Activated naive CD8-positive, alpha-beta T cell treated with anti-CD3 and anti-CD28 coated beads, Interleukin-2, amount 50 U/mL, for 24 hours (primary cell): ENCODE measurements at regions not wholly inside any gene's neighbourhood (a gene's known extent, or its start where the extent isn't known, plus 50 kb on each side); places are given as distances from the start of the nearest gene placed in this dataset.
"Not testable (repeated sequence)": the region's sequence is repeated elsewhere in the genome, so short reads cannot be mapped to it uniquely, and the experiment has no call there.

Experiments used
- ATAC-seq: fragments of 150-1000 bp; cut with Tn5 transposase; one replicate; pipeline ENCODE4 v1.10.0; 2021
- DNase-seq: peaks from one replicate; pipeline ENCODE4 v3.0.0; 2021
- H3K27ac Mint-ChIP-seq: one replicate; pipeline ENCODE4 v1.8.0; 2021; ENCODE audit warnings: mild to moderate bottlenecking, mixed read lengths
- H3K27me3 Mint-ChIP-seq: one replicate; pipeline ENCODE4 v1.8.0; 2021; ENCODE audit warnings: mixed read lengths
- H3K36me3 Mint-ChIP-seq: one replicate; pipeline ENCODE4 v1.8.0; 2021; ENCODE audit warnings: low read depth, mixed read lengths
- H3K4me1 Mint-ChIP-seq: one replicate; pipeline ENCODE4 v1.8.0; 2021; ENCODE audit warnings: mixed read lengths
- H3K4me3 Mint-ChIP-seq: one replicate; pipeline ENCODE4 v1.8.0; 2021; ENCODE audit warnings: mild to moderate bottlenecking, moderate library complexity, mixed read lengths
- H3K9me3 Mint-ChIP-seq: one replicate; pipeline ENCODE4 v1.8.0; 2021; ENCODE audit warnings: mixed read lengths

GRCh38 chr16:65702707-65703402 is 581.0 kb upstream of the CDH11 start:
- no peak overlapping the region for H3K27ac Mint-ChIP-seq
- DNase-seq (no peak), ATAC-seq (no peak)
- no peaks in the 10 kb centered on the region for H3K9me3 Mint-ChIP-seq
- no peaks in the 10 kb centered on the region for H3K36me3 Mint-ChIP-seq
- no peaks in the 10 kb centered on the region for H3K4me1 Mint-ChIP-seq
- H3K27me3 Mint-ChIP-seq = no peaks in the 10 kb centered on the region
- no peak overlapping the region for H3K4me3 Mint-ChIP-seq

- no peak for DNase-seq
- Mint-ChIP-seq H3K4me1 (no peaks in the 10 kb centered on the region), H3K4me3 (no peak overlapping the region), H3K27me3 (no peaks in the 10 kb centered on the region), H3K27ac (no peak overlapping the region), H3K36me3 (no peaks in the 10 kb centered on the region), H3K9me3 (peaks cover 7% of the 10 kb centered on the region)
- no peak for ATAC-seq
Measured at GRCh38 chr16:65700596-65700995, 578.7 kb upstream of the CDH11 start.

GRCh38 chr16:65698791-65699321 is 577.0 kb upstream of the CDH11 start:
- Mint-ChIP-seq H3K4me1 (no peaks in the 10 kb centered on the region), H3K27me3 (no peaks in the 10 kb centered on the region), H3K9me3 (peaks cover 7% of the 10 kb centered on the region), H3K27ac (no peak overlapping the region), H3K4me3 (no peak overlapping the region), H3K36me3 (no peaks in the 10 kb centered on the region)
- ATAC-seq (no peak), DNase-seq (no peak)

- Mint-ChIP-seq H3K4me3 (no peak overlapping the region), H3K36me3 (no peaks in the 10 kb centered on the region), H3K9me3 (peaks cover 7% of the 10 kb centered on the region), H3K4me1 (no peaks in the 10 kb centered on the region), H3K27me3 (no peaks in the 10 kb centered on the region), H3K27ac (no peak overlapping the region)
- DNase-seq = no peak
- no peak for ATAC-seq
Measured at GRCh38 chr16:65697521-65697920, 575.7 kb upstream of the CDH11 start.

DNA sequence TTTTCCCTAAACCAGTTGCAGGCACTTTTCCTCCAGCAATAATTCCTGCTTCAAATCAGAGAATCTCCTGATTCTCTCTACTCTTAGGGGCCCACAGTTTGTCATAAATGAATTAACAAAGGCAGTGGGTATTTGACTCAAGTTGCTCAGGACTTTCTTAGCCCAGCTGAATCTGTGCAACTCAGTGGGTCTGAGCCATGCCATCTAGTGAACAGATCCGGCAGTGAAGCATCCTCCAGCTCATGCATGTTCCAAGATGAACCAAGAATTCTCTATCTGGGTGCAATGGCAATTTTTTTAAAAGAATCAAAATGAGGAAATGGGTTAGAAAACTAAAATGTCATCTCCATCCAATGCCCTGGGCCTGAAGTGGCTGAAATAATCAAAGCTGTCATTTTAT is 575.2 kb upstream of the CDH11 start:
- ATAC-seq = no peak
- Mint-ChIP-seq H3K36me3 (no peaks in the 10 kb centered on the region), H3K4me3 (no peak overlapping the region), H3K4me1 (no peaks in the 10 kb centered on the region), H3K9me3 (peaks cover 7% of the 10 kb centered on the region), H3K27ac (no peak overlapping the region), H3K27me3 (no peaks in the 10 kb centered on the region)
- no peak for DNase-seq

GRCh38 chr16:65691846-65692245 is 570.0 kb upstream of the CDH11 start:
- H3K36me3 Mint-ChIP-seq, H3K27me3 Mint-ChIP-seq, H3K4me3 Mint-ChIP-seq, H3K4me1 Mint-ChIP-seq, H3K27ac Mint-ChIP-seq, DNase-seq, ATAC-seq: not testable (repeated sequence)
- H3K9me3 Mint-ChIP-seq = peaks cover 16% of the 10 kb centered on the region

DNA sequence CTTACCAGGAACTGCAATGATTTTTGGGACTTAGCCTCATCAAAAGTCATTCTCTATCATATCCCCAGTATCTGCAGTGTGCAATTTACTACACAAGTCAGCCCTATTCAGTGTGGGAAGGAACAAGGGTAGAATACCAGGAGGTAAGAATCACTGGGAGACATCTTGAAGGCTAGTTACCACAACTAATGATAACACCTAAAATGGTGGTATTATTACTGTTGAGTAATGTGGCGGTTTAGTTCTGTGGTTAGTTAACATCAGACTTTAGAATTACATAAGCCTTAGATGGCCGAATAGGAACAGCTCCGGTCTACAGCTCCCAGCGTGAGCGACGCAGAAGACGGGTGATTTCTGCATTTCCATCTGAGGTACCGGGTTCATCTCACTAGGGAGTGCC is 567.9 kb upstream of the CDH11 start:
- no peaks in the 10 kb centered on the region for H3K36me3 Mint-ChIP-seq
- H3K9me3 Mint-ChIP-seq = peaks cover 9% of the 10 kb centered on the region
- no peaks in the 10 kb centered on the region for H3K4me1 Mint-ChIP-seq
- ATAC-seq (no peak), DNase-seq (no peak)
- no peak overlapping the region for H3K4me3 Mint-ChIP-seq
- no peak overlapping the region for H3K27ac Mint-ChIP-seq
- H3K27me3 Mint-ChIP-seq = no peaks in the 10 kb centered on the region

- Mint-ChIP-seq H3K9me3 (peaks cover 15% of the 10 kb centered on the region), H3K27ac (no peak overlapping the region), H3K4me1 (no peaks in the 10 kb centered on the region), H3K4me3 (no peak overlapping the region), H3K27me3 (no peaks in the 10 kb centered on the region), H3K36me3 (no peaks in the 10 kb centered on the region)
- DNase-seq (no peak), ATAC-seq (no peak)
Measured at GRCh38 chr16:65688301-65688700, 566.4 kb upstream of the CDH11 start.

GRCh38 chr16:65684230-65684629 is 562.4 kb upstream of the CDH11 start:
- DNase-seq (no peak), ATAC-seq (no peak)
- no peak overlapping the region for H3K27ac Mint-ChIP-seq
- no peak overlapping the region for H3K4me3 Mint-ChIP-seq
- H3K36me3 Mint-ChIP-seq = no peaks in the 10 kb centered on the region
- no peaks in the 10 kb centered on the region for H3K4me1 Mint-ChIP-seq
- H3K27me3 Mint-ChIP-seq = no peaks in the 10 kb centered on the region
- peaks cover 30% of the 10 kb centered on the region for H3K9me3 Mint-ChIP-seq

DNA sequence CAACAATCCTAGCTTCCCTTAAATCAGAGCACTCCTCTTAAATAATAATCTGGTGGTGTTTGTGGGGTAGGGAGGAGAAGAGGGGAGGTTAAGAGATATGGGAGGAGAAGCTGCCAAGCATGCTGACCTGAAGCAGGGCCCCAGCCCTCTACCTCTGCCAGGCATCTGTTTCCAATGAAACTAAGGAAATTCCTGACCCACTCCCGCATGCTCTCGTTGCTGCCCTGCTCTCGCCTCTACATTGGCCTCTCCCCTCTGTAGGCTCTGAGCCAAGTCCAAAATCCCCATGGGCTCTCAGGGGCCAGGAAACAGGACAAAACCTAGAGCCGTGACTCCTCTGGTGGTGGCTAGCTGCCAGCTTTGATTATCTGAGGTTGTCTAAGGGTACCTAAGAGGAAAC is 559.5 kb upstream of the CDH11 start:
- Mint-ChIP-seq H3K9me3 (peaks cover 21% of the 10 kb centered on the region), H3K27ac (no peak overlapping the region)

DNA sequence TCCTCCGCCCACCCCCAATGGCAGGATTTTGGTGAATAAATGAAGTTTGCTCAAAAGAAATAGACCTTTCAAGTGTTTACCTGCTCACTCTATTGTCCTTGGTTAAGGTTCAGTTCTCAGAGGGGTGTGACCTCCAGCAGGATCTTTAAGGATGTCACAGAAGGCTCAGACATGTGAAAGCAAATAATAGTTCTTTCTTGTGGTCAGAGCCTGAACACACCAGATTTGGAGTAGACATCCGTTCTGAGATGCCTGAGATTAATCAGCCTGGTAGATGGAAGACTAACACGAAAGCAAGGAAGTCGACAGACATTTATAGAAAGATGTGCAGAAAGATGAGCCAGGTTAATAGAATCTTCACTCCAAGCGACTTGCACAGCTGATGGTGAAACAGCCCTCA is 557.9 kb upstream of the CDH11 start:
- no peak overlapping the region for H3K4me3 Mint-ChIP-seq
- ATAC-seq = no peak
- no peaks in the 10 kb centered on the region for H3K36me3 Mint-ChIP-seq
- DNase-seq = no peak
- peaks cover 21% of the 10 kb centered on the region for H3K9me3 Mint-ChIP-seq
- no peaks in the 10 kb centered on the region for H3K4me1 Mint-ChIP-seq
- no peaks in the 10 kb centered on the region for H3K27me3 Mint-ChIP-seq
- H3K27ac Mint-ChIP-seq = no peak overlapping the region

More for the DNA sequence above, 559.5 kb upstream of the CDH11 start:
- Mint-ChIP-seq H3K36me3 (no peaks in the 10 kb centered on the region), H3K4me1 (no peaks in the 10 kb centered on the region), H3K27me3 (no peaks in the 10 kb centered on the region), H3K4me3 (no peak overlapping the region)
- no peak for ATAC-seq
- DNase-seq = no peak

- ATAC-seq = no peak
- no peak overlapping the region for H3K27ac Mint-ChIP-seq
- DNase-seq = no peak
- H3K9me3 Mint-ChIP-seq = peaks cover 8% of the 10 kb centered on the region
- no peaks in the 10 kb centered on the region for H3K36me3 Mint-ChIP-seq
- no peaks in the 10 kb centered on the region for H3K27me3 Mint-ChIP-seq
- H3K4me3 Mint-ChIP-seq = no peak overlapping the region
- no peaks in the 10 kb centered on the region for H3K4me1 Mint-ChIP-seq
Measured at GRCh38 chr16:65675161-65675560, 553.3 kb upstream of the CDH11 start.

DNA sequence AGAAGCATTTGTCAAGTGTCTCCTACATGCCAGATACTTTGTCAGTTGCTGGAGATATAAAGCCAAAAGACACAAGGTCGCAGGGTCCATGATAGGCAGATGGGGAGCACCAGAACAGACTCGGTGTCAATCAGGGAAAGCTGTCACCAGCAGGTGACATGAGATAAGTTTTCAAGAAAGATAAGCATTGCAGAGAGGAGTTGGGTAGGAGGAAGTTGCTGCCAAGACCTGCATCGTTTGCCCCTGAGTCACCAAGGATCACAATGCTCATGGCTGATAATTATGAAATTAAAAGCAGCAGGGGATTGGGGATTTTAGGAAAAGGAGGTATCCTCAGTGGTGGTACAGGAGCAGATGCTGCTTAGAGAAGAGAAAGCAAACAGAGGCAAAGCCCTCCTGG is 551.1 kb upstream of the CDH11 start:
- Mint-ChIP-seq H3K9me3 (no peaks in the 10 kb centered on the region), H3K36me3 (no peaks in the 10 kb centered on the region), H3K4me1 (no peaks in the 10 kb centered on the region), H3K27ac (no peak overlapping the region), H3K27me3 (no peaks in the 10 kb centered on the region), H3K4me3 (no peak overlapping the region)
- no peak for DNase-seq
- no peak for ATAC-seq

GRCh38 chr16:65671071-65671470 is 549.2 kb upstream of the CDH11 start:
- Mint-ChIP-seq H3K27ac (no peak overlapping the region), H3K4me3 (no peak overlapping the region), H3K27me3 (no peaks in the 10 kb centered on the region), H3K4me1 (no peaks in the 10 kb centered on the region), H3K36me3 (no peaks in the 10 kb centered on the region), H3K9me3 (no peaks in the 10 kb centered on the region)
- DNase-seq (no peak), ATAC-seq (no peak)

- Mint-ChIP-seq H3K36me3 (no peaks in the 10 kb centered on the region), H3K9me3 (peaks cover 5% of the 10 kb centered on the region), H3K4me1 (no peaks in the 10 kb centered on the region), H3K27ac (no peak overlapping the region), H3K27me3 (no peaks in the 10 kb centered on the region), H3K4me3 (no peak overlapping the region)
- ATAC-seq (no peak), DNase-seq (no peak)
Measured at GRCh38 chr16:65668064-65668595, 546.3 kb upstream of the CDH11 start.
